AG04450 (cell line): ENCODE measurements at regions not wholly inside any gene's neighbourhood (a gene's known extent, or its start where the extent isn't known, plus 50 kb on each side); places are given as distances from the start of the nearest gene placed in this dataset.

Experiments used
- CTCF ChIA-PET: fragments of 300-600, 350-600 bp; formaldehyde crosslinking; extraction: SDS; loops from one replicate; lab custom pipeline; 2022; ENCODE audit warnings: antibody characterized with exemption, inconsistent platforms; lab: Charles Lee
- POLR2A ChIA-PET: fragments of 350-600 bp; formaldehyde crosslinking; extraction: SDS; loops from one replicate; lab custom pipeline; 2021; ENCODE audit warnings: antibody characterized with exemption, inconsistent platforms; lab: Yijun Ruan, JAX
- DNase-seq: peaks from one replicate; pipeline ENCODE4 v3.0.0-alpha.2; 2011; ENCODE audit warnings: low read depth, low spot score
- H3K27ac ChIP-seq: one replicate; pipeline ENCODE4 v1.5.1; 2012; ENCODE audit warnings: low read depth, low read length, control low read depth
- H3K27me3 ChIP-seq: one replicate; pipeline ENCODE4 v1.6.0; 2012; ENCODE audit warnings: low read length; ENCODE audit not compliant: control insufficient read depth, insufficient read depth
- H3K4me3 ChIP-seq: 2 replicates; pipeline ENCODE4 v1.5.1; 2011; ENCODE audit warnings: mild to moderate bottlenecking, low read depth, low read length, control low read depth
- H3K9me3 ChIP-seq: 2 replicates; pipeline ENCODE4 v1.5.1; 2012; ENCODE audit warnings: low read length; ENCODE audit not compliant: control insufficient read depth, insufficient read depth
- TF ChIP-seq, protein P1 (sequence below): IDR thresholded peaks from 2 replicates; pipeline ENCODE4 v1.5.1; 2011; ENCODE audit warnings: low read depth, low read length, control low read depth, inconsistent platforms

DNA sequence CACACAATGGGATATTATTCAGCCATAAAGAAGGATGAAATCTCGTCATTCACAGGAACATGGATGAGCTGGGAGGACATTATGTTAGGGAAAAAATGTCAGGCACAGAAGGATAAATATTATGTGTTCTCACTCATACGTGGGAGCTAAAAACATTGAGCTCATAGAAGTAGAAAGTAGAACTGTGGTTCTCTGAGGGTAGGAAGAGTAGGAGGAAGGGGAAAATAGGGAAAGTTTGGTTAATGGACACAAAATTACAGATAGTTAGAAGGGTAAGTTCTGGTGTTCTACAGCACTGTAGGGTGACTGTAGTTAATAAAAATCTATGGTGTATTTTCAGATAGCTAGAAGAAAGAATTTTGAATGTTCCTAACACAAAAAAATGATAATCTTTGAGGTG lies 102.6 kb upstream of the LIPC start:
- TF ChIP-seq, protein P1, sequence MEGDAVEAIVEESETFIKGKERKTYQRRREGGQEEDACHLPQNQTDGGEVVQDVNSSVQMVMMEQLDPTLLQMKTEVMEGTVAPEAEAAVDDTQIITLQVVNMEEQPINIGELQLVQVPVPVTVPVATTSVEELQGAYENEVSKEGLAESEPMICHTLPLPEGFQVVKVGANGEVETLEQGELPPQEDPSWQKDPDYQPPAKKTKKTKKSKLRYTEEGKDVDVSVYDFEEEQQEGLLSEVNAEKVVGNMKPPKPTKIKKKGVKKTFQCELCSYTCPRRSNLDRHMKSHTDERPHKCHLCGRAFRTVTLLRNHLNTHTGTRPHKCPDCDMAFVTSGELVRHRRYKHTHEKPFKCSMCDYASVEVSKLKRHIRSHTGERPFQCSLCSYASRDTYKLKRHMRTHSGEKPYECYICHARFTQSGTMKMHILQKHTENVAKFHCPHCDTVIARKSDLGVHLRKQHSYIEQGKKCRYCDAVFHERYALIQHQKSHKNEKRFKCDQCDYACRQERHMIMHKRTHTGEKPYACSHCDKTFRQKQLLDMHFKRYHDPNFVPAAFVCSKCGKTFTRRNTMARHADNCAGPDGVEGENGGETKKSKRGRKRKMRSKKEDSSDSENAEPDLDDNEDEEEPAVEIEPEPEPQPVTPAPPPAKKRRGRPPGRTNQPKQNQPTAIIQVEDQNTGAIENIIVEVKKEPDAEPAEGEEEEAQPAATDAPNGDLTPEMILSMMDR = no peak
- no peak overlapping the region for H3K27ac ChIP-seq
- DNase-seq = no peak
- H3K27me3 ChIP-seq = no peaks in the 10 kb centered on the region
- H3K9me3 ChIP-seq = no peaks in the 10 kb centered on the region
- ChIA-PET POLR2A (no interaction called here), CTCF (interaction anchor here (0.7 kb wide), 1 partner anchor 85 kb away, joined by 4 read pairs; no protein-coding TSS in a partner anchor)
- no peak overlapping the region for H3K4me3 ChIP-seq

DNA sequence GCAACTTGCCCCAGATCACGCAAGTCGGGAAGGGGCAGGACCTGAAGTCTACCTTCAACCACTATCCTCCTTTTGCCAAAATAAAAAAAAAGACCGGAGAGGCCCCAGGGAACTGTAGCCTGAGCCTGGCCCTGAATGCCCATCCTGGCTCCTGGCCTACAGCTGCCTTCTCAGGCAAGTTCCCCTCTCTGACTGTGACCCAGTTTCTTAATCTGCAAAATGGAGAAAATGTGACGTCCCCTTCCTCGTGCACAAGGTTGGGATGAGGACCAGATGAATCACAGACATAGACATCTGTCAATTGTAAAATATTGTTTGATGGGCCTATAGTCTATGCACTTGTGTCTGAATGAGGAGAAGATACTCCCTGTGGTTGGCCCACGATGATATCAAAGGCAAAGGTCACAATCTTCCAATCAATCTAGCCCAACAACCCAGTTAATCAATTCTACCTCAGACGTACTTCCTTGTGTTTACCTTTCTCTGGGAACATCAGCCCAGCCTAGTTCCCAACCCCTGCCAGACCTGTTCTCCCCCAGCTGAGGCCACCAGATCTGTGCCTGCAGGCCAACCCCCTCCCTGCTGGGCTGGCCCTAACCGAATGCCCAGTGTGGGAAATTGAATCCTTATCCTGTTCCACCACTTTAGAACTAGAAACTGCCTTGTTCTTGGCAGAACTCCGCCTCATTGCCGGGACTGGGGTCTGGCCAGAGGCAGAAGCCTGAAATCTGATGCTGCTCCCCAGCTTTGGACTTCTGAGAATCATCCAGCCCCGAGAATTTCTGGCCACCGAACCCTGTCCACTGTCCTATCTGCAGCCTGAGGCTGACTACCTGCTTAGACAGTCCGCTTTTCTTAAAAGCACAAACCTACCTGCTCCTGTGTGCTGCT lies 101.8 kb upstream of the LIPC start:
- Histone ChIP-seq H3K27me3 (no peaks in the 10 kb centered on the region), H3K9me3 (peaks cover 4% of the 10 kb centered on the region; the same call in 1 of the 2 replicates), H3K4me3 (no peak overlapping the region), H3K27ac (peak overlapping the region; percentile 32)
- DNase-seq = no peak
- POLR2A ChIA-PET = interaction anchor here (0.7 to 3.1 kb wide), 2 partner anchors 441 to 1043 kb away, joined by 3 to 21 read pairs; partner anchors contain the start of genes MINDY2 and MYO1E
- CTCF ChIA-PET = no interaction called here
- TF ChIP-seq, protein P1 = no peak

DNA sequence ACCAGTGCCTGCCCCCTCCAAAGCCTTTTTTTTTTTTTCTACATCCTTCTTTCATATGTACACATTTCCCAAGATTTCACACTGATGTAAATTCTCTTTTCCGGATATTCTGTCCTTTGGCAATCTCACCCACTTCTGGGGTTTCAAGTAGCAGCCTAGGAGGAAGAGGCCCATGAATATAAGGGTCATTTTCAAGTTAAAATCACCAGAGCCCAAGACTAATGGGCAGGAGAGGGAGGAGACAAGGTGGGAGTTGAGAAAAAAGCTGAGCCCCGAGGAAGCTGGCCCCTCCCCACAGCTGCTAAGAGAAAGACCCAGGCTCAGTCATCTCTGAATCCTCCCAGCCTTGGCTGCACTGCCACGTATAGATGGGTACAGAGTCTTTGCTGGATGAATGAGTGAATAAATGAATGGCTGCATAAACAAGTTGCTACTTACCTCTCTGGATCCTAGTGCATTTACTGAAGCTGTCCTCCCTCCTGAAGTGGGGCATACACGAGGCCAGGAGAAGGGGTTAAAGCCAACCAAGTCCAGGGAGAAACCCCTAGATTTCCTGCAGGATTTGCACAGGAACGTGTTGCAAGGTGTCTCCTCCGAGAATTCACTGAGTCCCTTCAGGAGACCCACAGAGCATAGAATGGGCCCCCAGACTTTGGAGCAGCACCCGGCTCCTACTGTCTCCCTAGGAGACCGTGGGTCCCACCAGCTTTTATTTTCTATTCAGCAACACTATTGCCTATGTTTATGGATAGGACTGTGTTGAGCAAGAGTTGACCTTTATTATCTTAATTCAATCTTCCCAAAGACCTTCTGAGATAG lies 100.8 kb upstream of the LIPC start:
- peaks cover 4% of the 10 kb centered on the region; the same call in 1 of the 2 replicates for H3K9me3 ChIP-seq
- ChIA-PET CTCF (interaction anchor here (1.3 kb wide), 1 partner anchor 103 kb away, joined by 3 read pairs; no protein-coding TSS in a partner anchor), POLR2A (interaction anchor here (0.7 to 3.1 kb wide), 8 partner anchors 12 to 1042 kb away, joined by 3 to 25 read pairs (median 10); partner anchors contain the start of genes ADAM10, MINDY2 and MYO1E)
- H3K27me3 ChIP-seq = no peaks in the 10 kb centered on the region
- H3K27ac ChIP-seq = peak overlapping the region; percentile 81
- TF ChIP-seq, protein P1 = no peak
- no peak for DNase-seq
- H3K4me3 ChIP-seq = no peak overlapping the region

DNA sequence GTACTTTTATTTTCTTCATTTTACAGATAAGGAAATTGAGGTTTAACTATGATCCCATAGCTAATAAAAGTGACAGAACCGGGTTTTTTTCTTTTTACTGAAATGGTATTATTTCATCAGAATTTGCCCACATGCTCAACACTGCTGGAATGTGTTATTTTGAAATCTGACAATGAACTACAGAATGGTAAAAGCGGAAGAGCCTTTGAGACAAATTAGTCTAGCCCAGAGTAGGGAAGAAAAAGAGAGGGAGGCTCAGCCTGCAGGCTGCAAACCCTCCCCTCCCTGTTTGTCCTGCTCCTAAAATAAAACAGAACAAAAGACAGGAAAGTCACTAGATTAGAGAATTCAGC lies 100.3 kb upstream of the LIPC start:
- Histone ChIP-seq H3K27me3 (no peaks in the 10 kb centered on the region), H3K9me3 (peaks cover 4% of the 10 kb centered on the region; the same call in 1 of the 2 replicates), H3K4me3 (peak overlapping the region; percentile 7; the same call in 1 of the 2 replicates), H3K27ac (peak overlapping the region; percentile 67)
- DNase-seq = no peak
- POLR2A ChIA-PET = interaction anchor here (0.7 to 3.1 kb wide), 9 partner anchors 12 to 439 kb away, joined by 3 to 25 read pairs (median 7); partner anchors contain the start of genes ADAM10 and MINDY2
- CTCF ChIA-PET = interaction anchor here (1.3 kb wide), 1 partner anchor 103 kb away, joined by 3 read pairs; no protein-coding TSS in a partner anchor
- TF ChIP-seq, protein P1 = no peak
